Caco-2 (cell line): ENCODE measurements at regions not wholly inside any gene's neighbourhood (a gene's known extent, or its start where the extent isn't known, plus 50 kb on each side); places are given as distances from the start of the nearest gene placed in this dataset.

Experiments
- BruUV-seq: library from RNA; stranded (reverse); fragments of 400-500 nt; replicated peaks from 2 replicates; lab custom pipeline; 2021; lab: Mats Ljungman, UMichigan
- CTCF ChIA-PET: fragments of 300-600 bp; sonication (Branson Sonifier 250); formaldehyde crosslinking; loops from one replicate; lab custom pipeline; 2022; ENCODE audit warnings: antibody characterized with exemption; lab: Charles Lee
- POLR2A ChIA-PET: fragments of 300-600 bp; sonication (Branson Sonifier 250); formaldehyde crosslinking; loops from one replicate; lab custom pipeline; 2022; ENCODE audit warnings: antibody characterized with exemption; lab: Charles Lee
- DNase-seq, 2 experiments: peaks; one replicate each; pipeline versions ENCODE4 v3.0.0 to v3.0.0-alpha.2; 2020 to 2022
- H3K27me3 ChIP-seq: replicated peaks from 2 replicates; pipeline ENCODE4 v1.6.0; 2011; ENCODE audit warnings: low read length; ENCODE audit not compliant: control insufficient read depth, insufficient read depth
- H3K36me3 ChIP-seq: 2 replicates; pipeline ENCODE4 v1.5.1; 2011; ENCODE audit warnings: low read length; ENCODE audit not compliant: control insufficient read depth, insufficient read depth
- H3K4me1 ChIP-seq: fragments of 250-450 bp; sonication (Bioruptor Pico); 2 replicates; pipeline ENCODE4 v1.5.1; 2020; ENCODE audit warnings: mild to moderate bottlenecking
- H3K4me3 ChIP-seq: 2 replicates; pipeline ENCODE4 v1.5.1; 2011; ENCODE audit warnings: low read depth, mild to moderate bottlenecking, control low read depth, low read length
- H3K9me3 ChIP-seq: fragments of 250-450 bp; sonication (Bioruptor Pico); 2 replicates; pipeline ENCODE4 v1.5.1; 2020; ENCODE audit warnings: mild to moderate bottlenecking, moderate library complexity
- H3K27ac Mint-ChIP-seq: one replicate; pipeline ENCODE4 v1.8.0; 2022; ENCODE audit warnings: mixed read lengths; ENCODE audit not compliant: unreplicated experiment
- H3K27me3 Mint-ChIP-seq: one replicate; pipeline ENCODE4 v1.8.0; 2022; ENCODE audit warnings: mixed read lengths; ENCODE audit not compliant: insufficient read depth, unreplicated experiment
- H3K36me3 Mint-ChIP-seq: one replicate; pipeline ENCODE4 v1.8.0; 2022; ENCODE audit warnings: mild to moderate bottlenecking, mixed read lengths; ENCODE audit not compliant: insufficient read depth, unreplicated experiment
- H3K4me1 Mint-ChIP-seq: one replicate; pipeline ENCODE4 v1.8.0; 2022; ENCODE audit warnings: low read depth, mixed read lengths; ENCODE audit not compliant: unreplicated experiment
- H3K4me3 Mint-ChIP-seq: one replicate; pipeline ENCODE4 v1.8.0; 2022; ENCODE audit warnings: mild to moderate bottlenecking, moderate library complexity, mixed read lengths; ENCODE audit not compliant: unreplicated experiment
- H3K9me3 Mint-ChIP-seq: one replicate; pipeline ENCODE4 v1.8.0; 2022; ENCODE audit warnings: mixed read lengths; ENCODE audit not compliant: unreplicated experiment
- CTCF ChIP-seq, 2 experiments: fragments of 200-600 bp in 1 of 2; IDR thresholded peaks; 1 replicate in 1 of 2; 2 replicates in 1 of 2; pipeline versions ENCODE4 v1.5.1 to v1.8.0; 2011 to 2022; ENCODE audit warnings: antibody characterized with exemption in 1 of 2, control low read depth in 1 of 2, inconsistent platforms in 1 of 2, low read depth in 1 of 2, low read length in 1 of 2, mild to moderate bottlenecking in 1 of 2, moderate library complexity in 1 of 2; ENCODE audit not compliant: insufficient read depth in 1 of 2, severe bottlenecking in 1 of 2, unreplicated experiment in 1 of 2
- intact Hi-C: fragments of 100-400 bp; cut with micrococcal nuclease; formaldehyde crosslinking; loops from one replicate; pipeline ENCODE4 v1.10.0; 2022; ENCODE audit not compliant: unreplicated experiment

DNA sequence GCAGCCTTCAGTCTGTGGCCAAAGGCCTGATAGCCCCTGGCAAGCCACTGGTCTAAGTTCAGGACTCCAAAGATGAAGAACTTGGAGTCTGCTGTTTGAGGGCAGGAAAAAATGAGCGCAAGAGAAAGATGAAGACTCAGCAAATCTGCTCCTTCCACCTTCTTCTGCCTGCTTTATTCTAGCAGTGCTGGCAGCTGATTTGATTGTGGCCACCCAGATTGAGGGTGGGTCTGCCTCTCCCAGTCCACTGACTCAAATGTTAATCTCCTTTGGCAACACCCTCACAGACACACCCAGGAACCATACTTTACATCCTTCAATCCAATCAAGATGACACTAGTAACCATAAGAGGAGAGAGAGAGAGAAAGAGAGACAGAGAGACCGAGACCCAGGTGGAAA, 127.6 kb downstream of the UTP18 start:
- no peak for TF ChIP-seq CTCF (IDR thresholded peaks at IDR 0.05; ENCODE audit: insufficient read depth in 1 of 2, low read depth in 1 of 2, low read length in 1 of 2, severe bottlenecking in 1 of 2, unreplicated experiment in 1 of 2)
- Histone ChIP-seq H3K9me3 (no peaks in the 10 kb centered on the region), H3K27me3 (no peaks in the 10 kb centered on the region), H3K4me1 (peaks cover 6% of the 10 kb centered on the region; the same call in 1 of the 2 replicates), H3K4me3 (no peak overlapping the region), H3K36me3 (no peaks in the 10 kb centered on the region)
- peaks cover 30% of the 10 kb centered on the region for H3K27me3 Mint-ChIP-seq
- H3K9me3 Mint-ChIP-seq, result no peaks in the 10 kb centered on the region
- BruUV-seq, result no TSS peak
- DNase-seq, result no peak
- no peak overlapping the region for H3K4me3 Mint-ChIP-seq
- no peaks in the 10 kb centered on the region for H3K36me3 Mint-ChIP-seq
- intact Hi-C loops, result no loop called here
- ChIA-PET CTCF (no interaction called here), POLR2A (no interaction called here)
- peaks cover 12% of the 10 kb centered on the region for H3K4me1 Mint-ChIP-seq
- no peak overlapping the region for H3K27ac Mint-ChIP-seq

DNA sequence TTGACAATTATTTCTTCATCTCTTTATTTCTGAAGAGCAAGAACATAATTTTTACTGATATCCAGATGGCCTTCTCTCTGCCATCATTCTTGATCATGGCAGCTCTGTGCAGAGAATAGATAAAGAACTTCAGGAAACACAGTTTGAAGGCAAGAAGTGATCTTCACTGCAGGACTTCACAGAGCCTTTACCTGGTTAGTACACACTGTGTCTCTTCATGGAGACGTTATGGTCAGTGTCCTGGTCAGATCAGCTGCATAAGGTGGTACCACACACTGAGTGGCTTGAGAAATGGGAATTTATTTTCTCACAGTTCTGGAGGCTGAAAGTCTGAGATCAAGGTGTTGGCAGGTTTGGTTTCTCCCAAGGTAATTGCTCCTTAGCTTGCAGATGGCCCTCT, 129.5 kb downstream of the UTP18 start:
- peaks cover 6% of the 10 kb centered on the region; the same call in 1 of the 2 replicates for H3K4me1 ChIP-seq
- no peak for DNase-seq
- peaks cover 34% of the 10 kb centered on the region for H3K27me3 Mint-ChIP-seq

DNA sequence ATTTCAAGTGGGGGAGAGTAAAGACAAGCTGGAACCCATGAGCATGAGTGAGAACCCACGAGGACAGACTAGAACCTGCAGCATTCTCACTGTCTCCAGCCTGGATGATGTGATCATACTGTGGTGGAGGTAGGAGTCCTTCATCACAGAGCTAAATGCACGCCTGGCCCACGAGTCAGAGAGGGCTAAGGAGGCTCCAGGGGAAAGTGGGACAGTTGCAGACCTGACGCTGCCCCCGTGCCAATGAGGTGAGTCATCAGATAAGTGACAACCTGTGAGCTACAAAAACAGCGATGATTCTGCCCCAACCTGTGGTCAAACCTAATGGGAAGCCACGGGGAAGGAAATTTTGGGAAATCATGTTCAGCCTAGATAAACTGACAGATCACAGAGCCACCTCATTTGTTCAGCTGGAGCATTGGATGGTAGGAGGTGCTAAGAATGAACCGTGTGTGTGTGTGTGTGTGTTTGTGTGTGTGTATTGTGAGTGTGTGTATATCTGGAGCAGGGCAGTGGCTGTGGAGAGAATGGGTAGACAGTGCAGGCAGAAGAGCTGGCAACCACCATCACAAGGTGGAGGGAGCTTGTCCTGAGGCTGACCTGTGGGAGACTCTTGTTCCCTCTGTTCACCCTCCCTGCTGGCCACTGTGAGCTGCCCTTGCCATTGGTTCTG, 131.8 kb downstream of the UTP18 start:
- POLR2A ChIA-PET, result no interaction called here
- Histone ChIP-seq H3K4me3 (no peak overlapping the region), H3K9me3 (no peaks in the 10 kb centered on the region), H3K4me1 (peaks cover 6% of the 10 kb centered on the region; the same call in 1 of the 2 replicates), H3K36me3 (no peaks in the 10 kb centered on the region), H3K27me3 (no peaks in the 10 kb centered on the region; the same call in 1 of the 2 replicates)
- Mint-ChIP-seq H3K4me1 (peaks cover 12% of the 10 kb centered on the region), H3K27ac (no peak overlapping the region), H3K4me3 (peak overlapping the region; percentile 3), H3K27me3 (peaks cover 31% of the 10 kb centered on the region), H3K36me3 (no peaks in the 10 kb centered on the region), H3K9me3 (no peaks in the 10 kb centered on the region)
- CTCF ChIA-PET, result no interaction called here
- no peak for TF ChIP-seq CTCF (IDR thresholded peaks at IDR 0.05; ENCODE audit: insufficient read depth in 1 of 2, low read depth in 1 of 2, low read length in 1 of 2, severe bottlenecking in 1 of 2, unreplicated experiment in 1 of 2)
- intact Hi-C loops, result no loop called here
- no TSS peak for BruUV-seq
- DNase-seq, result peak; percentile 15 to 50

More for the DNA sequence above, 129.5 kb downstream of the UTP18 start:
- Mint-ChIP-seq H3K4me1 (peaks cover 12% of the 10 kb centered on the region), H3K4me3 (no peak overlapping the region), H3K9me3 (no peaks in the 10 kb centered on the region), H3K27ac (no peak overlapping the region), H3K36me3 (no peaks in the 10 kb centered on the region)
- intact Hi-C loops, result no loop called here
- TF ChIP-seq CTCF (IDR thresholded peaks at IDR 0.05; ENCODE audit: insufficient read depth in 1 of 2, low read depth in 1 of 2, low read length in 1 of 2, severe bottlenecking in 1 of 2, unreplicated experiment in 1 of 2), result no peak
- CTCF ChIA-PET, result no interaction called here
- BruUV-seq, result no TSS peak
- H3K9me3 ChIP-seq, result no peaks in the 10 kb centered on the region
- no peaks in the 10 kb centered on the region for H3K36me3 ChIP-seq
- no peak overlapping the region for H3K4me3 ChIP-seq
- POLR2A ChIA-PET, result no interaction called here
- no peaks in the 10 kb centered on the region for H3K27me3 ChIP-seq
